SIG-M5 treated with dmso at 0.1 percent for 504 hours (cell line): ENCODE measurements at regions not wholly inside any gene's neighbourhood (a gene's known extent, or its start where the extent isn't known, plus 50 kb on each side); places are given as distances from the start of the nearest gene placed in this dataset.
"Not testable (repeated sequence)": the region's sequence is repeated elsewhere in the genome, so short reads cannot be mapped to it uniquely, and the experiment has no call there.

Experiments
- DNase-seq: peaks from one replicate; lab custom pipeline; 2025; ENCODE audit not compliant: unreplicated experiment; lab: John Stamatoyannopoulos, UW

DNA sequence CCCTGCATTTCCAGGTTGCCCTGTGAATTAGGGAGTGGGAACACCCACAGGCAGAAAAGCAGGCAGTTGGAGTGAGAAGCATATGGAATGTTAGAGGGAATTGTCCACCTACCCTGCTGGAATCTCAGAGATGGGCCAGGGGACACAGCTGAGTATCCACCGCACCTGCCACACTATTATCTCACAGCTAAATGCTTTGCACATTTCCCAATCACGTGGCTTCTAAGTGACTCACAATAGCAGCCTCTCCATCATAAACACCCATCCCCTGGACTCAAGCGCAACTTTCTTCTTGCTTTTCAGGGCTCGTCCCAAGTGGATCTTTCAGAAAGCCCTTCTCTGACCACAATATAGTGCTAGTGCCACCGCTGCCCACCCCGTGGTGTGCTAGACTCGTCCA, 389.0 kb upstream of the LMCD1 start:
- no peak for DNase-seq

DNA sequence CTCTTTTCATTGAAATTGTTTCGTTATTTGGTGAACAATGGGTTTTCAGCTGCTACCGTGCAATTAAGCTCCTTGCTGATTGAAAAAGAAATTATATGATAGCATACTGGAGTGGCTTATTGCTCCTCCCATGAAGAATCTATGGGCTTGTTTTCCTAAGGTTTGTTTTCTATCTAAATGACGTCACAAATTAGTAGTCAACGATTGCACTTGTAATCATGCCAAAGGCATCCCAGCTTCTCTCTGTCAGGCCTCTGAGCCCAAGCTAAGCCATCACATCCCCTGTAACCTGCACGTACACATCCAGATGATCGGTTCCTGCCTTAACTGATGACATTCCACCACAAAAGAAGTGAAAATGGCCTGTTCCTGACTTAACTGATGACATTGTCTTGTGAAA, 388.0 kb upstream of the LMCD1 start:
- DNase-seq = no peak

GRCh38 chr3:8128686-8129085, 372.9 kb upstream of the LMCD1 start:
- no peak for DNase-seq

- DNase-seq = no peak
These were observed 365.1 kb upstream of the LMCD1 start for GRCh38 chr3:8136553-8136952.

DNA sequence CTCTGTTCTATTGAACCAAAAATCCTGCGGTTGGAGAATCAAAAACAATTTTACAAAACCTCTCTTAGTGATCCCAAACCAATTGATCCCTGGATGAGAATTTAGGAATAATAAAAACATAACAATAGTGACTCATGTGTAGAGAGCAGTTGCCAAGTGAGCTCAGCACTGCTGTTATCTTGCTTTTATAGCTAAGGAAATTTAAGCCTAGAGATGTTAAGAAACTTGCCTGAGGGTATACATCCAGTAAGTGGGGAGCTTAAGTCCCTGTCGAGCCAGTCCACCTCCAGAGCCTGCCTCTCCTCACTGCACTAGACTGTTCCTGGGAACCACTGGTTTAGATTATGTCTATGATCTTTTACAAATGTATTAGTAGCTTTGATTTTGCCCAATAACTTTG, 358.4 kb upstream of the LMCD1 start:
- no peak for DNase-seq

GRCh38 chr3:8145661-8146060, 356.0 kb upstream of the LMCD1 start:
- DNase-seq = no peak

DNA sequence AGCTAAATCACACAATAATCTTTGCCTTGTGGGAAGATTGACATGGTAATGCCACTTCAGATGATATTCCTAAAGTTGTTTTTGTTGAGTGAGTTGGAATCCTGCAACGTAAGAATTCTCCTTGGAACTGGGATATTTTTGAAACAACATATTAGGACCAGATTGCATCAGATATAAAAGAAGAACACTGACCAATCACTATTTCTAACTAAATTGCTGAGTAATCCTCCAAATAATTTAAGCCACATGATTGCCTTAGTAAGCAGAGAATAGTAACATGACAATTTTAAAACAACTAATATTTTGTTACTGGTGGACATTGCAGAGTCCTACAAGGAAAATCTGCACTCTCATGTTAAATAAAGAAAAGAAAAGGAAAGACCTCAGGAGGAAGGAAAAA, 353.9 kb upstream of the LMCD1 start:
- no peak for DNase-seq

DNA sequence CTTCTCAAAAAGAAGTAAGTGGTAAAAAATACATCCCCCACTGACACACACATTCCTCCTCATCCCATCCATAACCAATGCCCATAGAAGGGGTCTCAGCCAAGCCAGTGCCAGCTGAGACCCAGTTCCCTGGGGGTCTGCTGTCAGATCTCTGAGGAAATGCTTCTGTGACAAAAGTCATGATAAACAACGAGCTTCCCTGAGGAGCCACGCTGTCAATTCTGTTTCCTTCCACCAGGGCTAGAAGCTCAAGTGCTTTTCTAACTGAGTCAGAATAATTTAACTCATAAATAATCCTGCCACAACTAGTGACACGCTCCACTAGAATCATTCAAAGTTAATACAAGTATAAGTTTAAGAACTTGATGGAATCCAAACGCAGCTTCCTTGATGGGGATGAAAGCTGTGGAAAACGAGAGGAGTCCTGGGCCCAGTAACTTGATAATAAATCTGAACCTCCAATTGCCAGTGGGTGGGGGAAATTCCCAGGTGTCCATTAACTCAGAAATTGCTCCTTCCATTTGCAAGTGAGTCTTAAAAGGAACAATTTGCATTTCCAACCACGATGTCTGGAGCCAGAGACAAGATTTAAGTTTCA, 348.7 kb upstream of the LMCD1 start:
- no peak for DNase-seq

DNA sequence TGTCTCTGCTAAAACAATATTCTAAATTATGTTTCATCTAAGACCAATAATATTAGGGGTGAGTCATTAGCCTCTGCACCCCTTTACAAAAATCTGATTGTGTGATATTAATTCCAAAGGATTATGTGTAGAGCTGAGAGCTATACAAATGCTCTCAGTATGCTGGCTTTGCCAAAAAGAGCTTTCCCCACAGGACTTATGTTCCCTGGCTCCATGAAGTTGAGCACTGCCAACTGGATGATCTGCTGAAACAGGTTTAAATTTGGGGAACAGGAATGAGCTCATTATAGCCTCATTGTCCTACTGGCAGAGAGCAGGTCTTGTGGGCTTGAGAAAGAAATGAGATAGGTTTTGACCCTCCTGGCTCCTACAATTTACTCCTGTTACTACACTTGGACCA, 347.8 kb upstream of the LMCD1 start:
- no peak for DNase-seq

DNA sequence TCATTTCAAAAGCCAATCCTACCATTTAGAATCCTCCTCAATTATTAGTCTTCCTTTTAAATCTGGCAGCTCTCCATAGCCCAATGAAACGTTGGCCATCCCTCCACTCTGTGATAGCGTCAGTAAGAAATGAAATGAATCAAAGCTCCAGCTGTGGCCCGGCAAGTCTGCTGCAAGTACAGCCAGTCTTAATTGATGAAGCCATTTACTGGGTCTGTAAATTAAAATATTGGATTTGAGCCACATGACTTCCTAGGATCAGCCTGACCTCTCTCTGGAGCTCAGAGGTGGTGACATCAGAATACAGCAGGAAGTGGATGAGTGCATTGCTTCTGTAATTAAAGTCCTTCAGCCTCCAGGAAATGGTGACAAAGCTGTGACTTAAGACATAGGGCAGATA, 347.0 kb upstream of the LMCD1 start:
- DNase-seq = no peak

- DNase-seq = no peak
These were observed 345.5 kb upstream of the LMCD1 start for GRCh38 chr3:8156138-8156537.

DNA sequence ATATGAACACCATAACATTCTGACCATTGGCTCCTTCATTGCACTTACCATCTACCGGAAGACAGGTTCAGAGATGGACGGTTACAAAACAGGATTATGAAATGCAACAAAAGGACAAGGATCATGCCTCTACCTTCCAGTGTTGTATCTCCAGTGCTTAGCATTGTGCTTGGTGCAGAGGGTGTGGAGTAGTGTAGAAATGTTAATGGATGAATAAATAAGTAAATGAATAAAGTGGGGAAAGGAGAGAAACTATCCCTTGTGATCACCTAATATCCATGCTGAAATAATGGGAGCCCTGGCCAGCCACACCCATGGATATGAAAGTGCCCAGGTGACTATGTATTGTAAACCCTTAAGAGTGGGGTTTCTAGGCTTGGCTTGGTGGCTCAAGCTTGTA, 344.8 kb upstream of the LMCD1 start:
- DNase-seq = no peak

GRCh38 chr3:8157640-8158039, 344.0 kb upstream of the LMCD1 start:
- DNase-seq = no peak

DNA sequence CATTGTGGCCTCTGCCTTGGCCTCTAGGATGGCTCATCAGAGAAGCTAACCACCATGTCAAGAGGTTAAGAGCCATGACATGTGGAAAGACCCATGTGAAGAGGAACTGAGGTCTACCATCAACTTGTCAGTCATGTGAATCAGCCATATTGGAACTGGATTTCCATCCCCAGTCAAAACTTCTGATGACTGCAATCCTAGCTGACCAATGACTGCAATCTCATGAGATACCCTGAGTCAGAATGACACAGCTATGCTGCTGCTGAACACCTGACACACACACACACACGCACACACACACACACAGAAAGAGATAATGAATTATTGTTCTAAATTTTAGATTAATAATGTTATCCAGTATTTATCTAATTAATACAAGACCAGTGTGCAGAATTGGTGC, 337.5 kb upstream of the LMCD1 start:
- DNase-seq = no peak

- no peak for DNase-seq
These were observed 335.6 kb upstream of the LMCD1 start for GRCh38 chr3:8166014-8166413.

- no peak for DNase-seq
These were observed 330.6 kb upstream of the LMCD1 start for GRCh38 chr3:8170971-8171508.

- no peak for DNase-seq
These were observed 327.7 kb upstream of the LMCD1 start for GRCh38 chr3:8173892-8174291.

DNA sequence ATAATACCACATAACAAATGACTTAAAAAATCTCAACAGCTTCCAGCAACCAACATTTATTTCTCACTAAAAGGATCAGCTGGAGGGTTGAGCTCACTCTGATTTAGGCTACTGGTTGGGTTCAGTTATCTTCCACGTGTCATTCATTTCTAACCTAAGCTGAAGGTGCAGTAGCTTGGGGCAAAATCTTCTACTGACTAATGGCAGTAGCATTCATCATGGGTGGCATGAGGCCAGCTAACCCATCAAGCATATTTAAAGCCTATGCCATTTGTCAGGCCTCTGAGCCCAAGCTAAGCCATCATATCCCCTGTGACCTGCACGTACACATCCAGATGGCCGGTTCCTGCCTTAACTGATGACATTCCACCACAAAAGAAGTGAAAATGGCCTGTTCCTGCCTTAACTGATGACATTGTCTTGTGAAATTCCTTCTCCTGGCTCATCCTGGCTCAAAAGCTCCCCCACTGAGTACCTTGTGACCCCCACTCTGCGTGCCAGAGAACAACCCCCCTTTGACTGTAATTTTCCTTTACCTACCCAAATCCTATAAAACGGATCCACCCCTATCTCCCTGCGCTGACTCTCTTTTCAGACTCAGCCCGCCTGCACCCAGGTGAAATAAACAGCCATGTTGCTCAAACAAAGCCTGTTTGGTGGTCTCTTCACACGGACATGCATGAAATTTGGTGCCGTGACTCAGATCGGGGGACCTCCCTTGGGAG, 324.7 kb upstream of the LMCD1 start:
- not testable (repeated sequence) for DNase-seq

DNA sequence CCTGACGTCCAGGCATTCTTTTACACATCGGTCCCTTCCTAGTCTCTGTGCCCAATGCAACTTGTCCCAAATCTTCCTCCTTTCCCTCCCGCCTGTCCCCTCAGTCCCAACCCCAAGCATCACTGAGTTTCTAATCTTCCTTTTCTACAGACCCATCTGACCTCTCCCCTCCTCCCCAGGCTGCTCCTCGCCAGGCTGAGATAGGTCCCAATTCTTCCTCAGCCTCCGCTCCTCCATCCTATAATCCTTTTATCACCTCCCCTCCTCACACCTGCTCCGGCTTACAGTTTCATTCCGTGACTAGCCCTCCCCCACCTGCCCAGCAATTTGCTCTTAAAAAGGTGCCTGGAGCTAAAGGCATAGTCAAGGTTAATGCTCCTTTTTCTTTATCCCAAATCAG, 323.1 kb upstream of the LMCD1 start:
- DNase-seq = not testable (repeated sequence)

- DNase-seq = no peak
These were observed 318.7 kb upstream of the LMCD1 start for GRCh38 chr3:8182904-8183303.

DNA sequence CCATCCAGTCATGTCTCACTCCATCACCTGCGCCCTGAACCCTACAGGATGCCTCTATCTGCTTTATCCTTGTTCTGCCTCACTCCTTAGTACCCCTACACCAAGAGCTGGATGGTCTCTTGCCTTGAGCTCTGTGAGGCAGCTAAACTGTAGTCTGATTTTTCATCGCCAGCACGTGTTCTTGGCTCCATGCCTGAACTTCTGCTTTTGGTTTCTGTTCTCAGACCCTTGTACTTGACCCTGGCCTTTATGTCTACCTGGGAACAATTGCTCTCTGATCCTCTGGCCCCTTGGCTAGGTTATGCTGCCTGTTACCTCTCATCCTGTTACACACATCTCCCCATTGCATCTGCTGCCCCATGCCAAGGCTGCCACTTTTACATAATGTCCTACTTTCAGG, 318.0 kb upstream of the LMCD1 start:
- DNase-seq = no peak

DNA sequence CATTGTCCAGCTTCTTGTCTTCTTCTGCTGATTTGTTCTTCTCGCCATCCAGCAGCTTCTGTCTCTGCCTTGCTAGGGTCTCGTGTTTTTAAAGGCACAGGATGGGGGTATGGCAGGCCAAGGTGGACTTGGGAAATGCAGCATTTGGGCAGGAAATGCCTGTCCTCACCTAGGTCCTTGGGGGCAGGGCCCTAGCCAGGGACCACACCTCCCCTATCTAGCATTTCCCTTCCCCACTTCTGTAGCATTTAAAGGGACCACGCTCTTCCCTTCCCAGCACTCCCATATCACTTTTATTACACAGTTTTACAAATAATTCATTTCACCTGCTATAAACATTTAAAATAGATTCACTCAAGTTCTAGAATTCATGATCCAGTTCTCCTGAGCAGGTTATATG, 315.4 kb upstream of the LMCD1 start:
- DNase-seq = no peak

GRCh38 chr3:8187996-8188395, 313.6 kb upstream of the LMCD1 start:
- DNase-seq = no peak
